OCI-LY1 (cell line): ENCODE measurements at regions not wholly inside any gene's neighbourhood (a gene's known extent, or its start where the extent isn't known, plus 50 kb on each side); places are given as distances from the start of the nearest gene placed in this dataset.

Experiments used
- EZH2 ChIP-seq: fragments of 200-600 bp; sonication (generic), shearing (Covaris generic); IDR thresholded peaks from 2 replicates; pipeline ENCODE4 v1.8.0; 2017; ENCODE audit warnings: borderline replicate concordance, mixed run types, mild to moderate bottlenecking, antibody characterized with exemption, low read length, moderate library complexity, mixed read lengths
- TF ChIP-seq, protein P1 (sequence below): fragments of 200-600 bp; sonication (generic), shearing (Covaris generic); IDR thresholded peaks from 2 replicates; pipeline ENCODE4 v1.5.1; 2017; ENCODE audit warnings: mild to moderate bottlenecking, antibody characterized with exemption, low read length, moderate library complexity, mixed read lengths

DNA sequence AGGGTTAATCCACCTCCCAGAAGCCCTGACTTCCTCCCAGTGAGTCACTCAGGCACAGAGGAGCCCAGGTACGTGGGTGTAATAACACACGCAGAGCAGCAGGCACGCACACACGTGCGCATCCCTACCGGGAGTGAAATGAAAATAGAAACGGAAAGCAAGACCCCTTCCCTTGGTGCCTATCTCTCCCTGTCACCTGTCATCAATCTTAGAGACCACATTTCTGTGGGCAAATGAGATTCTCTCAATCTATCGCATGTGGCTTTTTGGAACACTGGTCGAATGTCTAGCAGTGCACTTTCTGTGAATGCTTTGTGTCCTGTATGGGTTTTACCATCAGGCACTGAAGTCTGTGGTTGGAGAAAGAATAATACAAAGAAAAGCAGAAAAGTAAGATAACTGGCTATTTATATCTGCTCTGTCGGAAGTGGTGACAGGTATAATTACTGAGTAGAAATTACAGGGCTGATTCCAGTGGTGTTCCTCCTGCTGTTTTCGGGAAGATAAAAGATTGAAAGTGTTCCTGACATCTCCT lies 137.7 kb upstream of the GRIA1 start:
- TF ChIP-seq, protein P1, sequence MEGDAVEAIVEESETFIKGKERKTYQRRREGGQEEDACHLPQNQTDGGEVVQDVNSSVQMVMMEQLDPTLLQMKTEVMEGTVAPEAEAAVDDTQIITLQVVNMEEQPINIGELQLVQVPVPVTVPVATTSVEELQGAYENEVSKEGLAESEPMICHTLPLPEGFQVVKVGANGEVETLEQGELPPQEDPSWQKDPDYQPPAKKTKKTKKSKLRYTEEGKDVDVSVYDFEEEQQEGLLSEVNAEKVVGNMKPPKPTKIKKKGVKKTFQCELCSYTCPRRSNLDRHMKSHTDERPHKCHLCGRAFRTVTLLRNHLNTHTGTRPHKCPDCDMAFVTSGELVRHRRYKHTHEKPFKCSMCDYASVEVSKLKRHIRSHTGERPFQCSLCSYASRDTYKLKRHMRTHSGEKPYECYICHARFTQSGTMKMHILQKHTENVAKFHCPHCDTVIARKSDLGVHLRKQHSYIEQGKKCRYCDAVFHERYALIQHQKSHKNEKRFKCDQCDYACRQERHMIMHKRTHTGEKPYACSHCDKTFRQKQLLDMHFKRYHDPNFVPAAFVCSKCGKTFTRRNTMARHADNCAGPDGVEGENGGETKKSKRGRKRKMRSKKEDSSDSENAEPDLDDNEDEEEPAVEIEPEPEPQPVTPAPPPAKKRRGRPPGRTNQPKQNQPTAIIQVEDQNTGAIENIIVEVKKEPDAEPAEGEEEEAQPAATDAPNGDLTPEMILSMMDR: no peak
- TF ChIP-seq EZH2: no peak
